Left ventricle myocardium inferior (tissue), 1 donor: ENCODE measurements at regions not wholly inside any gene's neighbourhood (a gene's known extent, or its start where the extent isn't known, plus 50 kb on each side); places are given as distances from the start of the nearest gene placed in this dataset.
A peak's percentile ranks its signal among the peaks of the same experiment; 100 is the strongest.

Source experiments
- DNase-seq: peaks from one replicate; pipeline ENCODE4 v3.0.0-alpha.2; 2020
- H3K27ac ChIP-seq: fragments of 200-600 bp; replicated peaks from 2 replicates; pipeline ENCODE4 v1.8.0; 2021
- H3K27me3 ChIP-seq: fragments of 200-600 bp; 2 replicates; pipeline ENCODE4 v1.8.0; 2021; ENCODE audit warnings: low read depth
- H3K36me3 ChIP-seq: fragments of 200-600 bp; 2 replicates; pipeline ENCODE4 v1.8.0; 2021
- H3K4me1 ChIP-seq: fragments of 200-600 bp; 2 replicates; pipeline ENCODE4 v1.8.0; 2021
- H3K4me3 ChIP-seq: fragments of 200-600 bp; 2 replicates; pipeline ENCODE4 v1.8.0; 2021; ENCODE audit warnings: mild to moderate bottlenecking, moderate library complexity
- H3K9me3 ChIP-seq: fragments of 200-600 bp; replicated peaks from 2 replicates; pipeline ENCODE4 v1.8.0; 2021
- intact Hi-C: fragments of 100-400 bp; cut with micrococcal nuclease; formaldehyde crosslinking; loops from one replicate; pipeline ENCODE4 v1.11.0; 2022
- TF ChIP-seq, protein P1 (sequence below): fragments of 200-600 bp; IDR thresholded peaks from 2 replicates; pipeline ENCODE4 v1.8.0; 2021; ENCODE audit warnings: antibody characterized with exemption, mild to moderate bottlenecking, borderline replicate concordance
- donor health status: DM: no; HTN: yes; CAD: no; lungs with severe emphysema.

- Histone ChIP-seq H3K27ac (no peak overlapping the region), H3K4me3 (no peak overlapping the region), H3K27me3 (no peaks in the 10 kb centered on the region), H3K36me3 (no peaks in the 10 kb centered on the region), H3K4me1 (peaks cover 27% of the 10 kb centered on the region), H3K9me3 (no peaks in the 10 kb centered on the region)
- TF ChIP-seq, protein P1, sequence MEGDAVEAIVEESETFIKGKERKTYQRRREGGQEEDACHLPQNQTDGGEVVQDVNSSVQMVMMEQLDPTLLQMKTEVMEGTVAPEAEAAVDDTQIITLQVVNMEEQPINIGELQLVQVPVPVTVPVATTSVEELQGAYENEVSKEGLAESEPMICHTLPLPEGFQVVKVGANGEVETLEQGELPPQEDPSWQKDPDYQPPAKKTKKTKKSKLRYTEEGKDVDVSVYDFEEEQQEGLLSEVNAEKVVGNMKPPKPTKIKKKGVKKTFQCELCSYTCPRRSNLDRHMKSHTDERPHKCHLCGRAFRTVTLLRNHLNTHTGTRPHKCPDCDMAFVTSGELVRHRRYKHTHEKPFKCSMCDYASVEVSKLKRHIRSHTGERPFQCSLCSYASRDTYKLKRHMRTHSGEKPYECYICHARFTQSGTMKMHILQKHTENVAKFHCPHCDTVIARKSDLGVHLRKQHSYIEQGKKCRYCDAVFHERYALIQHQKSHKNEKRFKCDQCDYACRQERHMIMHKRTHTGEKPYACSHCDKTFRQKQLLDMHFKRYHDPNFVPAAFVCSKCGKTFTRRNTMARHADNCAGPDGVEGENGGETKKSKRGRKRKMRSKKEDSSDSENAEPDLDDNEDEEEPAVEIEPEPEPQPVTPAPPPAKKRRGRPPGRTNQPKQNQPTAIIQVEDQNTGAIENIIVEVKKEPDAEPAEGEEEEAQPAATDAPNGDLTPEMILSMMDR = no peak
- intact Hi-C loops = no loop called here
- no peak for DNase-seq
Observed at GRCh38 chr11:134008634-134009071, 51.9 kb upstream of the IGSF9B start.

- peaks cover 19% of the 10 kb centered on the region for H3K4me1 ChIP-seq
- no peak for DNase-seq
- H3K27me3 ChIP-seq = no peaks in the 10 kb centered on the region
- no peak overlapping the region for H3K4me3 ChIP-seq
- TF ChIP-seq, protein P1 = no peak
- no peaks in the 10 kb centered on the region for H3K9me3 ChIP-seq
- H3K27ac ChIP-seq = no peak overlapping the region
- intact Hi-C loops = no loop called here
- no peaks in the 10 kb centered on the region for H3K36me3 ChIP-seq
Observed at GRCh38 chr11:134013518-134013917, 55.4 kb upstream of the JAM3 start.

DNA sequence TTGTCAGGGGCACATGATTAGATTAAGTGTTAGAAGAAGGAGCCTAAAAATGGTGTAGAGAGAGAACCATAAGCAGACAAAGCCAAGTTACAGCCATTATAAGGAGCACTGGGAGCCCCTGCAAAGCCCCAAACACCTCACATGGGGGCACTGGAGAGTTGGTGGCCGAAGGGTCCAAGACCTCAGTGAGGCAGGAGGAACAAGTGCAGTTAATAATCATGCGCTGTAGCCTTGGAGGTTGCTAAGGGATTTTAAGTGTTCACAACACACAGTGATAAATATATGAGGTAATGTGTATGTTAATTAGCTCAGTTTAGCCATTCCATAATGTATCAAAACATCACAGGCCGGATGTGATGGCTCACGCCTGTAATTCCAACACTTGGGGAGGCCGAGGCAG is 54.4 kb upstream of the JAM3 start:
- Histone ChIP-seq H3K27me3 (no peaks in the 10 kb centered on the region), H3K4me3 (no peak overlapping the region), H3K27ac (no peak overlapping the region), H3K36me3 (no peaks in the 10 kb centered on the region), H3K9me3 (no peaks in the 10 kb centered on the region), H3K4me1 (peaks cover 14% of the 10 kb centered on the region)
- no peak for DNase-seq
- intact Hi-C loops = no loop called here
- TF ChIP-seq, protein P1 = peak; percentile 66

- Histone ChIP-seq H3K4me3 (no peak overlapping the region), H3K9me3 (no peaks in the 10 kb centered on the region), H3K4me1 (peaks cover 14% of the 10 kb centered on the region), H3K27ac (peak overlapping the region; percentile 50), H3K36me3 (no peaks in the 10 kb centered on the region), H3K27me3 (no peaks in the 10 kb centered on the region)
- TF ChIP-seq, protein P1 = peak; percentile 16
- intact Hi-C loops = no loop called here
- DNase-seq = no peak
Observed at GRCh38 chr11:134015556-134015955, 53.3 kb upstream of the JAM3 start.

DNA sequence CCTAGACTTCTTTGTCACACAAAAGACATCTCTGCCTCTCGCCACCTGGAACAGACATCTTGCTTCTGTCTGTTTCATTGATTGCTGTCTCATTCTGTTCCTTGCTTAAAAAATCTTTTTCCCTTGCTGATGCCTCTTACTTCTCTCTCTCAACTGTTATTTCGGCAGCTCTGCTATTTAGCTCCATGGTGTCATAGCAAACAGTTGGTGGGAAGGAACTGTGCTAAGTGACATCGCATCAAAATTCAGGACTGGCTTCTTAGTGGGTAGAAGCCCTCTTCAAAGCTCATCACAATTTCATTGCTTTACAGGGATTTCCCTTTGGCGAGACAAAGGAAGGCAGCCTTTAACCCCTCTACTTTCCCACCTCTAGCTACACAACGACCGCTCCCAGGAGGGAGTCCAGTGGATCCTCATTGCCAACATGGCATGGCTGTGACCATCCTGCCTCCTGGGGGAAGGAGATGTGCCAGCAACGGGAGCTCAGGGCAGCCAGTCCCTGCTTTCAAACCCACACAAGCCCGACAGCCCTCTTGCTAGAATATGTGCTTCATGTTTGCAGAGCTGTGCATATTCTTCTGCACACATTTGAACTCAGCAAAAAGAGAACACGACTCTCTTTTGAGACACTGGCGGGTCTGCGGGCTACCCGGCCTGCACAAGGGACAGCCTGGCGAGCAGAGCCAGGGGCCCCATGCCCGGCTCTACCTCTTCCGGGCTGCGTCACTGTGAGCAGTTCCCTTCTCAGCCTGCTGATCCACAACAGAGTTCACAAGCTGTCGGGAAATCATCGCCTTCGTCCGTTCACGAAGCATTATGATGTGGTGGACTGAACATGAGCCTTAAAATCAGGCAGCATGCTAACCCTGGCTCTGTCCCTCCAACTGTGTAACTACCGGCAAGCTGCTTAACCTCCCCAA is 51.1 kb upstream of the JAM3 start:
- Histone ChIP-seq H3K27ac (no peak overlapping the region), H3K9me3 (no peaks in the 10 kb centered on the region), H3K27me3 (no peaks in the 10 kb centered on the region), H3K4me3 (no peak overlapping the region), H3K36me3 (no peaks in the 10 kb centered on the region), H3K4me1 (peaks cover 14% of the 10 kb centered on the region)
- TF ChIP-seq, protein P1 = no peak
- DNase-seq = no peak
- intact Hi-C loops = no loop called here
